ENCODE measurements at regions not wholly inside any gene's neighbourhood (a gene's known extent, or its start where the extent isn't known, plus 50 kb on each side); places are given as distances from the start of the nearest gene placed in this dataset.
"Not testable (repeated sequence)": the region's sequence is repeated elsewhere in the genome, so short reads cannot be mapped to it uniquely, and the experiment has no call there.

DNA sequence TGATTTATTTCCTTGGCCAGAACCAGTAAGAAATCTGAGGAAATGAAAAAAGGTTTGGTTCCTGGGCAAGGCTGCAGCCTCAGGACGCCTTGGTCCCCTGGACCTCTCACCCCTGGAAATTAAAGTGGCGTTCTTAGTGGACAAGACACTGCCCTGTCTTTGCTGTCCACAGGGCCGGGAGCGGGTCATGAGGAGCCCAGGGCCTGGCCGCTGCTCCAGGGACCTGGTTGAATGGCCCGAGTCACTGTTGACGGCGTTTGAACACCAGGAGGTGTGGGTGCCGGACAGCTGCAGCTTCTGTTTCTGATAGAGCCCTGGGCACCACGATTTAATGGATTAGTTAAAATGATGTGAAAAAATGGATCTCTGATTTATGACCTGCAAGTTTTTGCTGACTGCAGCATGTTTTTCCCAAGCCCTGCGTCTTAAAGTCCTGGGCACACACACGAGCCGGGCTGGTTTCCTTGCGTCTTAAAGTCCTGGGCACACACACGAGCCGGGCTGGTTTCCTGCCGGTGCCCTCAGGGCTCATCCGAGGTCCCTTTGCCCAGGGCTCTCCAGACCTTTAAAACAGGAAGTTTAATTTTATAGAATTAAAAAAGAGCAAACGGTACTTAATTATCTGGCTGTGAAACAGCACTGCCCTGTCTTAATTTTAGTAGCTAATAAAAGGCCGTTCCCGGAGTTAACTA lies 74.1 kb upstream of the ACTRT2 start:
- CTCF ChIA-PET, result no interaction called here
- Mint-ChIP-seq H3K27me3 (peaks cover 9% of the 10 kb centered on the region), H3K9me3 (peaks cover 2% of the 10 kb centered on the region), H3K4me3 (no peak overlapping the region), H3K27ac (no peak overlapping the region), H3K4me1 (no peaks in the 10 kb centered on the region), H3K36me3 (no peaks in the 10 kb centered on the region)
- DNase-seq, result peak; percentile 2

DNA sequence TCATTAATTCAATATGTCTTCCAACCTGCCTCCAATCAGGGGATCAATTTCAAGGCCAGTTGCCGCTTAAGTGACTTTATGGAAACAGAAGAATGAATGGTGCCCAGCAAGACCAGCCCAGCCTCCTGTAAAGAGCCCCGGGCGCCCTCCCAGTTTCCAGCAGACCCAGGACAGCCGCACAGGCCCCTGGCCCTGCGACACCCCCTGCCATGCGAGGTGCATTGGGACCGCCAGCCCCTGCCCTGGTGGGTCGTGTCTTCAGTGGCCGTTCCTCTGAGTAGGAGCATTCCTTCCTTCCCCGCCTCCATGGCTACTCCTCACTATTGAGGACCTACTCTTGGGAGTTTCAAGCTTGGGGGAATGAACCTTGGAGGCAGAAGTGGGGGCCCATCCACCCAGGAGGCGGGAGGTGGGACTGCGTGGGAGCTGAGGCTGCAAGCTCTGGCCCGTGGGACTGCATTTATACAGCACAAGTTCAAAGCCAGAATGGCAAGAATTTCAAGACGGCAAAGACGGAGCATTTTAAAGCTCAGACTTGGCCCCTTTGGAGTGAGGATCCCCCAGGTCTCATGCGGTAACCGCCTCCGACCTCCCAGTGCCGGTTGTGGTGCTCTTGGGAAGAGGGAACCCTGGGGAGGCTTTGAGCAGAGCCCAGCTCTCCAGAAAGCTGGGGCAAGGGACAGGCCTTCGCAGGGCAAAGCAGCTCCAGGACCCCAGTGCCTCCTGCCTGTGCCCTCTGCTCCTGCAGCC lies 73.1 kb upstream of the ACTRT2 start:
- Mint-ChIP-seq H3K36me3 (no peaks in the 10 kb centered on the region), H3K27me3 (peaks cover 9% of the 10 kb centered on the region), H3K4me3 (no peak overlapping the region), H3K4me1 (no peaks in the 10 kb centered on the region), H3K27ac (no peak overlapping the region), H3K9me3 (no peaks in the 10 kb centered on the region)
- CTCF ChIA-PET, result no interaction called here
- DNase-seq, result no peak

DNA sequence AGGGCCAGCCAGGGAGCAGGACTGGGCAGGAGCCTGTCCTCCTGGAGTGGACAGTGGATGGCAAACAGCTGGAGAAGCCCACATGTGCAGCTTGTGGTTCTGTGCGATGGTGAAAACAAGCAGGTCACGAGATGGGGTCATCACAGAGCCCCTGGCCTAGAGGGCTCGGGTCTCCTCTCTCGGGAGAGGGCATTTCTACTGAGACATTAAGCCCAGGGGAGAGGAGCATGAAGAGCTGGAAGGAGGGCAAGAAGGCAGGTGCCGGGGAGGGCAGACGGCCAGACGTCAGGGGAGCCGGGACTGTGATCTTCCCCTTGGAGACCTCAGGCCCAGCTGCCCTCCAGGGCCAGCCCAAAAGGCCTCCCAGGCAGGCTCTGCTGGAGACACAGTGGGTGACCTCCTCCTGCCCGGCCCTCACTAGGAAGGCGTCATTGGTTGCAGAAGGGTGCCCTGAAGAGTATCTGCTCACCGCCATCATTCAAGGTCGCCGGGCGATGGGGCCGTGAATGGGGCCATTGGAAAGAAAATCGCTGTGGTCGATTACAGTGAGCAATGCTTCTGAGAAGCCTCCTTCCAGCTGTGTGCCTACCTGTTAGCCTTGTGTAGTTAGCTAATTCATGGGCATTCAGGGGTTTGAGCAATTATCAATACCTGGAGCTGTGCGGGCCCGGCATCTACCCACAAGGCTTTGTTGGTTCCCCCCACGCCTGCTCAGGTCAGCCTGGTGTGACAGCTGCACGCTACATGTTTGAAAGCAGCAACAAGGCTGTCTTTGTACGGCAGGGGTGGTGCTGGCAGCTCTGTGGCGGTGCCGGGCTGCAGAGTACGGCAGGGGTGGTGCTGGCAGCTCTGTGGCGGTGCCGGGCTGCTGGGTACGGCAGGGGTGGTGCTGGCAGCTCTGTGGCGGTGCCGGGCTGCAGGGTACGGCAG lies 72.3 kb upstream of the ACTRT2 start:
- CTCF ChIA-PET, result no interaction called here
- H3K4me1 Mint-ChIP-seq, result no peaks in the 10 kb centered on the region
- H3K27me3 Mint-ChIP-seq, result peaks cover 9% of the 10 kb centered on the region
- peaks cover 5% of the 10 kb centered on the region for H3K9me3 Mint-ChIP-seq
- no peak overlapping the region for H3K4me3 Mint-ChIP-seq
- DNase-seq, result peak; percentile 9
- no peaks in the 10 kb centered on the region for H3K36me3 Mint-ChIP-seq
- H3K27ac Mint-ChIP-seq, result no peak overlapping the region

DNA sequence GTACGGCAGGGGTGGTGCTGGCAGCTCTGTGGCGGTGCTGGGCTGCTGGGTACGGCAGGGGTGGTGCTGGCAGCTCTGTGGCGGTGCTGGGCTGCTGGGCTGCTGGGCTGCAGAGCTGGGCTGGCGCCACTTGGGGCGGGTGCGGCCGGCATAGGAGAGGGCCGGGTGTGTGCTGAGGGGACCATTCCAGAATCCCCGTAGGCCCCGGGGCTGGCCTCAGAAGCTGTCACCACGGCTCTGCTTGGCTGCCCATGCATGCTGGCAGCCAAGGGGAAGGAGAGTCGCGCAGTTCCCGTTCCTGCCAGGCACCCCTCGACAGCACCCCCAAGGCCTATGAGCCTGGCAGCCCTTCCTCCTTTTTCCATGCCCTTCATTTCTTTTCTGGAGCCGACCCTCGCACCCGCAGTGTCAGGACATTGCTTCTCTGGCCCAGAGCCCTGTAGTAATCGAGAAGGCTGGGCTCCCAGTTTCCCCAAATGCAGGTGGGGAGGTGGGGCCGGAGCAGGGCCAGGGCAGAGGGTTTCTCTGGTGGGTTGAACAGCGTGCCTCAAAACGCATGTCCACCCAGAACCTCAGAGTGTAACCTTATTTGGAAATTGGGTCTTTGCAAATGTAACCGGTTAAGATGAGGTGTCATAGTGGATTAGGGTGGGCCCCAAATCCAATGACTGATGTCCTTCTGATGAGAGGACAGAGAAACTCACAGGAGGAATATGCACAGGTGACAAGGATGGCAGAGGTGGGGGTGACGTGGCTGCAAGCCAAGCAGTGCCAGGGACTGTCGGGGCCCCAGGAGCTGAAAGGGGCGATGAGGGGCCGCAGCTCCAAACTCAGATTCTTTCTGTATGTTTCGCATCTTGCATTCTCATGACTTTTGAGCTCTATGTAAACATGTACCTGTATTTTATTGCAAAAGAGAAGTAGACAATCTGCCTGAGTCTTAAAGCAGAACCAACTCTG lies 71.0 kb upstream of the ACTRT2 start:
- H3K4me1 Mint-ChIP-seq, result no peaks in the 10 kb centered on the region
- H3K9me3 Mint-ChIP-seq, result peaks cover 13% of the 10 kb centered on the region
- DNase-seq, result peak; percentile 1
- no peak overlapping the region for H3K4me3 Mint-ChIP-seq
- CTCF ChIA-PET, result no interaction called here
- H3K36me3 Mint-ChIP-seq, result no peaks in the 10 kb centered on the region
- H3K27me3 Mint-ChIP-seq, result peaks cover 9% of the 10 kb centered on the region
- no peak overlapping the region for H3K27ac Mint-ChIP-seq

DNA sequence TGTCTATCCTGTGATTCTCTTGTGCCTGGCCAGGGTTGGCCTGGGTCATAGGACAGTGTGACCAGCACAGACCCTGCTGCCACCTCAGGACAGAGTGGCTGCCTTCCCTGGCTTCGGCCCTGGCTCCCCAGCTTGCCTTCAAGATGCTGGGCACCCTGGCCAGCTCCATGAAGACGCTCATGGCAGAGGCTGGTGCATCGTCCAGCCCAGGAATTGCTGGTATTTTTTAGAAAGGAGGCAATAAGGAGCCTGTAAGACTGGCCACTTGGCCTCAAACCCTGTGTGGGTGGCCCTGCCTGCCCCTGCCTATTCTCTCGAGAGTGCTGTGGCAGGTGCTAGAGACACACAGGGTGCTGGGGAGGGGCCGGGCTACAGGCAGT lies 70.4 kb upstream of the ACTRT2 start:
- Mint-ChIP-seq H3K27ac (no peak overlapping the region), H3K36me3 (no peaks in the 10 kb centered on the region), H3K4me1 (no peaks in the 10 kb centered on the region), H3K4me3 (no peak overlapping the region), H3K9me3 (peaks cover 16% of the 10 kb centered on the region), H3K27me3 (peaks cover 9% of the 10 kb centered on the region)
- CTCF ChIA-PET, result no interaction called here
- DNase-seq, result peak; percentile 8

DNA sequence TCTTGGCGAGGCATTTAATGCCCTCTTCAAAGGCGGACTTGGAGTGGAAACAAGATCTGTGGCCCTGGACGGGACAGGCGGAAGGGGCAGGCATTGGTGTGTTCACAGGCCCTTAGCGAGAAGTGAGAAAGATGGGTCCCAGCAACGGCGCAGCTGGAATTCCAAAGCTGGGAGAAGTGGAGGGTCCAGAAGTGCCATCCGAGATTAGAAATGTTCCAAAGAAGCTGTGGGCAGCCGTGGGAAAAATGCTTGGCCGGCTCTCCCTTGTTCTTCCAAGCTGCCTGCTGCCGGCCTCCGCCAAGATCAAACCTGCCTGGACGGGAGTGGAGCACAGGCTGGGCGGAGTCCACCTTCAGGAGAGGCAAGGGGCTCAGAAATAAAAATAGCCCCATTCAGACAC lies 69.4 kb upstream of the ACTRT2 start:
- Mint-ChIP-seq H3K27ac (no peak overlapping the region), H3K27me3 (peaks cover 9% of the 10 kb centered on the region), H3K36me3 (no peaks in the 10 kb centered on the region), H3K4me3 (no peak overlapping the region), H3K9me3 (peaks cover 22% of the 10 kb centered on the region), H3K4me1 (no peaks in the 10 kb centered on the region)
- CTCF ChIA-PET, result no interaction called here
- no peak for DNase-seq

DNA sequence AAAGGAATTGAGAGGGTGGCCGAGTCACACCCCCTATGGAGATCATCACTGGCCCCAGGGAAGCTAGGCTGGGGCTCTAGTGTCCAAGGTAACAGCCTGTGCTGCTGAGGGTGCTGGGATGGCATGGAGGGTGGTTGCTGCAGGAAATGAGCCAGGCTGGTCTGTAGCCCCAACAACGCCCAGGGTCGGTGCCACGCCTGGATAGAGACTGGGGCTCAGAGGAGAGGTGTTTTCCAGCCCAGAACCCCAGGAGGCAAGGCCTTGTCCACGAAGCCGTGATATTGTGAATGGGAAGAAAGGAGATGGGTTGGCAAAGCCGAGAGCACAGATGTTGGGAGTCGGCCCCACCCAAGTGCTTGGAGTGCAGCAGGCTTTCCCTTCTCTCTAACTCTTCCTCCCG lies 68.9 kb upstream of the ACTRT2 start:
- CTCF ChIA-PET, result no interaction called here

DNA sequence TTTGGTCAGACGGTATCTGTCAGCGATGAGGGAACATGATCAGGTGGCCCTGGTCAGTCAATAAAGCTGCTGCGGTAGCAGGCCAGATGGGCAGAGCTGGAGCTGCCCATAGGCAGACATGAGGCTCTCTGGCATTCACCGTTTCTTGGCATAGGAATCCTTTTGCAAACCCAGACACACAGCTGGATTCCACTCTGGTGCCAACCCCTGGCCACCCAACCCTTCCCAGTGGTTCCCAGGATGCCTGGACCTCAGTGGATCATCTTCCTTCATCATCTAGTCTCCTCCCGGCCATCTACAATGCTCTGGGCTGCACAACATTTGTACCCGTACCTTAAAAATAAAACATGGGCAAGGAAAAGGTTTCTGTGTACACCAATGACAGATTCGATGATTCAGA lies 68.3 kb upstream of the ACTRT2 start:
- H3K9me3 Mint-ChIP-seq, result peaks cover 28% of the 10 kb centered on the region
- H3K4me1 Mint-ChIP-seq, result no peaks in the 10 kb centered on the region
- H3K4me3 Mint-ChIP-seq, result no peak overlapping the region

More for the DNA sequence above, 68.9 kb upstream of the ACTRT2 start:
- Mint-ChIP-seq H3K36me3 (no peaks in the 10 kb centered on the region), H3K4me3 (no peak overlapping the region), H3K9me3 (peaks cover 24% of the 10 kb centered on the region), H3K4me1 (no peaks in the 10 kb centered on the region), H3K27ac (no peak overlapping the region), H3K27me3 (peaks cover 4% of the 10 kb centered on the region)
- DNase-seq, result peak; percentile 5

DNA sequence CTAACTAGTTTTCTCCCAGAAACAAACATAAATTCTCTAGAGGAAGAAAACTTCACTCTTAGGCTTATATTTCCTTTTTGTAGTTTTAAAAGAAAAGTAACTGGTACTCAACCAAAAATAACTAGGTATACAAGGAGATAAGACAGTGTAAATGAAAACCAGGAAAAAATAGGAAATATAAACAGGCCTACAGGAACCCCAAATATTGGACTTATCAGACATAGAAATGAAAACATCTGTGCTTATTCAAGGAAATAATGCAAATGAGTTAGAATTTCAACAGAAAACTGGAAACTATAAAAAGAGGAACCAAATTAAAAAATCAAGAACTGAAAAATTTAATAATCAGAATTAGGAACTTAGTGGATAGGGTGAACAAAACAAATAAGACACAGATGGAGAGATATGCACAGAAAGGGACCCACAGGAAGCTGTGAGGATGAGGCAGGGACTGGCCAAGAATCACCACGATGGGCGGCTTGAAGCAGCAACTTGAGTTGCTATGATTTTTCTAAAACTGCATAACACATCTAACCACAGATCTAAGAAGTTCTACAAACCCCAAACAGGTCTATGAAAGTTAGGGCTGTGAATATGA lies 67.5 kb upstream of the ACTRT2 start:
- DNase-seq, result no peak
- Mint-ChIP-seq H3K36me3 (no peaks in the 10 kb centered on the region), H3K27me3 (no peaks in the 10 kb centered on the region), H3K4me1 (no peaks in the 10 kb centered on the region), H3K4me3 (no peak overlapping the region), H3K27ac (no peak overlapping the region), H3K9me3 (peaks cover 28% of the 10 kb centered on the region)
- CTCF ChIA-PET, result no interaction called here

More for the DNA sequence above, 68.3 kb upstream of the ACTRT2 start:
- DNase-seq, result no peak
- Mint-ChIP-seq H3K27ac (no peak overlapping the region), H3K36me3 (no peaks in the 10 kb centered on the region), H3K27me3 (peaks cover 3% of the 10 kb centered on the region)
- CTCF ChIA-PET, result no interaction called here

DNA sequence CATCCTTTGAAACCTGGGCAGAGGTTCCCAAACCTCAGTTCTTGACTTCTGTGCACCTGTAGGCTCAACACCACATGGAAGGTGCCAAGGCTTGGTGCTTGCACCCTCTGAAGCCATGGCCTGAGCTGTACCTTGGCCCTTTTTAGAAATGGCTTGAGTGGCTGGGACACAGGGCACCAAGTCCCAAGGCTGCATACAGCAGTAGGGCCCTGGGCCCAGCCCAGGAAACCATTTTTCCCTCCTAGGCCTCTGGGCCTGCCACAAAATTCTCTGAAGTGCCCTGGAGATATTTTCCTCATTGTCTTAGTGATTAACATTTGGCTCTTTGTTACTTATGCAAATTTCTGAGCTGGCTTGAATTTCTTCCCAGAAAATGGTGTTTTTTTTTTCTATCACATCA lies 65.6 kb upstream of the ACTRT2 start:
- no peaks in the 10 kb centered on the region for H3K27me3 Mint-ChIP-seq
- H3K27ac Mint-ChIP-seq, result no peak overlapping the region
- no peak for DNase-seq
- no peaks in the 10 kb centered on the region for H3K36me3 Mint-ChIP-seq
- peaks cover 28% of the 10 kb centered on the region for H3K9me3 Mint-ChIP-seq
- H3K4me3 Mint-ChIP-seq, result no peak overlapping the region
- H3K4me1 Mint-ChIP-seq, result no peaks in the 10 kb centered on the region
- CTCF ChIA-PET, result no interaction called here

DNA sequence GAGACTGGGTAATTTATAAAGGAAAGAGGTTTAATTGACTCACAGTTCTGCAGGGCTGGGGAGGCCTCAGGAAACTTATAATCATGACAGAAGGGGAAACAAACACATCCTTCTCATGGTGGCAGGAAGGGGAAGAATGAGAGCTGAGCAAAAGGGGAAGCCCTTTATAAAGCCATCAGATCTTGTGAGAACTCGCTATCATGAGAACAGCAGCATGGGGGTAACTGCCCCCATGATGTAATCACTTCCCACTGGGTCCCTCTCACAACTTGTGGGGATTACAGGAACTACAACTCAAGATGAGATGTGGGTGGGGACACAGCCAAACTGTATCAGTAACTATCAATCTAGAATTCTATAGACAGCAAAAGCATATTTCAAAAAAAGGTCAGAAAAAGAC lies 64.7 kb upstream of the ACTRT2 start:
- H3K4me3 Mint-ChIP-seq, result no peak overlapping the region
- no peak overlapping the region for H3K27ac Mint-ChIP-seq
- DNase-seq, result no peak
- peaks cover 28% of the 10 kb centered on the region for H3K9me3 Mint-ChIP-seq
- H3K4me1 Mint-ChIP-seq, result no peaks in the 10 kb centered on the region
- no peaks in the 10 kb centered on the region for H3K36me3 Mint-ChIP-seq
- H3K27me3 Mint-ChIP-seq, result no peaks in the 10 kb centered on the region
- CTCF ChIA-PET, result no interaction called here

DNA sequence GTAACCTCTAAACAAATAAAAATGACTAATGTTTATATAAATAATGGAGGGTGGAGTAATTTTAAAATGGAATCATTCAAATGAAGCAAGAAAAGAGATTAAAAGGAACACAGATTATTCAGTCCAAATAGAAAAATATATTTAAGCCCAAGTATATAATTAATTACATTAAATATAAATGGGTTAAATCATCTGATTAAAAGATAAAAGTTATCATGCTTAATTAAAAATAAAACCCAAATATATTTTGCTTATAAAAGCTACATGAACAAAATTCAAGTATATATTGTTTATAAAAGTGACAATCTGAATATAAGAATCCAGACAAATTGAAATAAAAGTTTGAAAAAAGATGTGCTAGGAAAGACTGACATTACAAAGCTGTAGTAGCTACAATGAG lies 63.9 kb upstream of the ACTRT2 start:
- DNase-seq, result no peak
- Mint-ChIP-seq H3K9me3 (peaks cover 28% of the 10 kb centered on the region), H3K27me3 (no peaks in the 10 kb centered on the region), H3K4me1 (no peaks in the 10 kb centered on the region), H3K36me3 (no peaks in the 10 kb centered on the region), H3K27ac (no peak overlapping the region), H3K4me3 (no peak overlapping the region)
- CTCF ChIA-PET, result no interaction called here

DNA sequence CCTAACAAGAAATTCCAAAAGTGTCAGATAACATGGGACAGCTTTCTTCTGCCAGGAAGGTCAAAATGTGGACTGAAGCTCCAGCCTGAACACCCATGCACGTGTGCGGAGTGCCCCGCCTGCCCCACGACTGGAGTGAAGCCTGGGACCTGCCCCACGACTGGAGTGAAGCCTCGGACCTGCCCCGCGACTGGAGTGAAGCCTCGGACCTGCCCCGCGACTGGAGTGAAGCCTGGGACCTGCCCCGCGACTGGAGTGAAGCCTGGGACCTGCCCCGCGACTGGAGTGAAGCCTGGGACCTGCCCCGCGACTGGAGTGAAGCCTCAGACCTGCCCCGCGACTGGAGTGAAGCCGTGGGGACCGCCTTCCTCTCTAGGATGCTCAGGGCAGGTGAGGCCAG lies 61.4 kb upstream of the ACTRT2 start:
- H3K27ac Mint-ChIP-seq, DNase-seq, H3K4me3 Mint-ChIP-seq, H3K36me3 Mint-ChIP-seq, H3K27me3 Mint-ChIP-seq, CTCF ChIA-PET, H3K4me1 Mint-ChIP-seq: not testable (repeated sequence)
- H3K9me3 Mint-ChIP-seq, result peaks cover 15% of the 10 kb centered on the region

Data from activated naive CD4-positive, alpha-beta T cell treated with anti-CD3 and anti-CD28 coated beads, Interleukin-2, amount 10 ng/mL, durations not matched to agents 7 days and 5 days (primary cell).